AG04449 (cell line): ENCODE measurements at regions not wholly inside any gene's neighbourhood (a gene's known extent, or its start where the extent isn't known, plus 50 kb on each side); places are given as distances from the start of the nearest gene placed in this dataset.

Source experiments
- CTCF ChIA-PET: fragments of 350-600 bp; formaldehyde crosslinking; extraction: SDS; loops from one replicate; lab custom pipeline; 2021; ENCODE audit warnings: antibody characterized with exemption; lab: Yijun Ruan, JAX
- POLR2A ChIA-PET: fragments of 400-600, 350-600 bp; formaldehyde crosslinking; extraction: SDS; loops from one replicate; lab custom pipeline; 2020; ENCODE audit warnings: antibody characterized with exemption, inconsistent platforms; lab: Yijun Ruan, JAX
- DNase-seq: peaks from one replicate; pipeline ENCODE4 v3.0.0-alpha.2; 2010; ENCODE audit warnings: low read depth, low spot score
- H3K4me3 ChIP-seq: 2 replicates; pipeline ENCODE4 v1.5.1; 2011; ENCODE audit warnings: low read depth, mild to moderate bottlenecking, control low read depth, low read length
- TF ChIP-seq, protein P1 (sequence below): IDR thresholded peaks from one replicate; pipeline ENCODE4 v1.5.1; 2011; ENCODE audit warnings: mild to moderate bottlenecking, moderate library complexity, low read length, control low read depth, inconsistent platforms; ENCODE audit not compliant: insufficient read depth; ENCODE audit errors: missing control alignments

- no peak overlapping the region for H3K4me3 ChIP-seq
- ChIA-PET CTCF (no interaction called here), POLR2A (no interaction called here)
- TF ChIP-seq, protein P1, sequence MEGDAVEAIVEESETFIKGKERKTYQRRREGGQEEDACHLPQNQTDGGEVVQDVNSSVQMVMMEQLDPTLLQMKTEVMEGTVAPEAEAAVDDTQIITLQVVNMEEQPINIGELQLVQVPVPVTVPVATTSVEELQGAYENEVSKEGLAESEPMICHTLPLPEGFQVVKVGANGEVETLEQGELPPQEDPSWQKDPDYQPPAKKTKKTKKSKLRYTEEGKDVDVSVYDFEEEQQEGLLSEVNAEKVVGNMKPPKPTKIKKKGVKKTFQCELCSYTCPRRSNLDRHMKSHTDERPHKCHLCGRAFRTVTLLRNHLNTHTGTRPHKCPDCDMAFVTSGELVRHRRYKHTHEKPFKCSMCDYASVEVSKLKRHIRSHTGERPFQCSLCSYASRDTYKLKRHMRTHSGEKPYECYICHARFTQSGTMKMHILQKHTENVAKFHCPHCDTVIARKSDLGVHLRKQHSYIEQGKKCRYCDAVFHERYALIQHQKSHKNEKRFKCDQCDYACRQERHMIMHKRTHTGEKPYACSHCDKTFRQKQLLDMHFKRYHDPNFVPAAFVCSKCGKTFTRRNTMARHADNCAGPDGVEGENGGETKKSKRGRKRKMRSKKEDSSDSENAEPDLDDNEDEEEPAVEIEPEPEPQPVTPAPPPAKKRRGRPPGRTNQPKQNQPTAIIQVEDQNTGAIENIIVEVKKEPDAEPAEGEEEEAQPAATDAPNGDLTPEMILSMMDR, result no peak
- DNase-seq, result no peak
Measured at GRCh38 chr1:170230323-170230722, 84.6 kb downstream of the NTMT2 start.

- TF ChIP-seq, protein P1, result no peak
- DNase-seq, result no peak
- POLR2A ChIA-PET, result no interaction called here
- no peak overlapping the region for H3K4me3 ChIP-seq
- CTCF ChIA-PET, result no interaction called here
Measured at GRCh38 chr1:170231662-170232061, 85.9 kb downstream of the NTMT2 start.

- TF ChIP-seq, protein P1, result no peak
- H3K4me3 ChIP-seq, result no peak overlapping the region
- CTCF ChIA-PET, result no interaction called here
- no peak for DNase-seq
- POLR2A ChIA-PET, result no interaction called here
Measured at GRCh38 chr1:170238704-170239391, 93.1 kb downstream of the NTMT2 start.

- ChIA-PET CTCF (no interaction called here), POLR2A (no interaction called here)
- TF ChIP-seq, protein P1, result no peak
- no peak overlapping the region for H3K4me3 ChIP-seq
- no peak for DNase-seq
Measured at GRCh38 chr1:170239445-170239844, 93.7 kb downstream of the NTMT2 start.

DNA sequence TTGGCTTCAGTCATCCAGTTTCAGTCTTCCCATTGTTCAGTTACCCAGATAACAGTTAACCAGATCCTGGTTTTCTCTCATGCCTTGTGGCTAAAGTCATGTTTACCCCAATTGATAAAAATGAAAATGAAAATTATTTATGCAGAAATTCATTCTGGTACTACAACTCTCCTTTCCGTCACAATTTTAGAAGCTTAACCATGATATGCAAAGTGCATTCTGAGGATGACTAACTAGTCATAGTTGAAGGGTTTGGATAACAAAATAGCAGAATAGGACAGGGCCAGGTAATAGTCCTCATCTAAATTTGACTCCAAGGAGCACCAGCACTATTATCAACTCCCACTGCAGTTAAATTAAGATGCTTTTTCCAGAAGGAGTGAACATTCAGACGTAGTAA, 94.7 kb downstream of the NTMT2 start:
- no peak for DNase-seq
- ChIA-PET POLR2A (no interaction called here), CTCF (no interaction called here)
- TF ChIP-seq, protein P1, result no peak
- H3K4me3 ChIP-seq, result no peak overlapping the region

GRCh38 chr1:170241266-170241851, 95.6 kb downstream of the NTMT2 start:
- CTCF ChIA-PET, result no interaction called here
- H3K4me3 ChIP-seq, result no peak overlapping the region
- TF ChIP-seq, protein P1, result no peak
- no peak for DNase-seq
- POLR2A ChIA-PET, result no interaction called here
